GM12874 (cell line): ENCODE measurements at regions not wholly inside any gene's neighbourhood (a gene's known extent, or its start where the extent isn't known, plus 50 kb on each side); places are given as distances from the start of the nearest gene placed in this dataset.

Experiments used
- TF ChIP-seq, protein P1 (sequence below): IDR thresholded peaks from 2 replicates; pipeline ENCODE4 v1.5.1; 2011; ENCODE audit warnings: low read depth, mild to moderate bottlenecking, control low read depth, low read length, moderate library complexity; ENCODE audit not compliant: insufficient read depth

DNA sequence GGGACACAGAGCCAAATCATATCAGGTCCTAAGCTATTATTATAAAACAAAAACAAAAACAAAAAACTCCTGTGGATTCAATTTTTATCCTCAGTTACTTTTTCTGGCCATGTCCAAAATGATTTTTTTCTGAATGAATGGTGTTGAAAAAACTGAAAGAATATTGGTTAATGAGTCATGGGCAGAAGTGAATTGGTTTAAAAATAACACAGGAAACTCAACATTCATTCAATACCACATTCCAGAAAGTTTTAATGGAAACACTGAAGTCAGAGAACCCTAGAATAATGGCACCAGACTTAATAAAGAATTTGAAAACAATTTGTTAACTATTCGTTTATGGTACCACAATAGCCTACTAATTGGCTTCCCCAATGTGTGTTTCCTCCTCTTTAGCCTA is 102.4 kb upstream of the CDH9 start:
- TF ChIP-seq, protein P1, sequence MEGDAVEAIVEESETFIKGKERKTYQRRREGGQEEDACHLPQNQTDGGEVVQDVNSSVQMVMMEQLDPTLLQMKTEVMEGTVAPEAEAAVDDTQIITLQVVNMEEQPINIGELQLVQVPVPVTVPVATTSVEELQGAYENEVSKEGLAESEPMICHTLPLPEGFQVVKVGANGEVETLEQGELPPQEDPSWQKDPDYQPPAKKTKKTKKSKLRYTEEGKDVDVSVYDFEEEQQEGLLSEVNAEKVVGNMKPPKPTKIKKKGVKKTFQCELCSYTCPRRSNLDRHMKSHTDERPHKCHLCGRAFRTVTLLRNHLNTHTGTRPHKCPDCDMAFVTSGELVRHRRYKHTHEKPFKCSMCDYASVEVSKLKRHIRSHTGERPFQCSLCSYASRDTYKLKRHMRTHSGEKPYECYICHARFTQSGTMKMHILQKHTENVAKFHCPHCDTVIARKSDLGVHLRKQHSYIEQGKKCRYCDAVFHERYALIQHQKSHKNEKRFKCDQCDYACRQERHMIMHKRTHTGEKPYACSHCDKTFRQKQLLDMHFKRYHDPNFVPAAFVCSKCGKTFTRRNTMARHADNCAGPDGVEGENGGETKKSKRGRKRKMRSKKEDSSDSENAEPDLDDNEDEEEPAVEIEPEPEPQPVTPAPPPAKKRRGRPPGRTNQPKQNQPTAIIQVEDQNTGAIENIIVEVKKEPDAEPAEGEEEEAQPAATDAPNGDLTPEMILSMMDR: no peak

DNA sequence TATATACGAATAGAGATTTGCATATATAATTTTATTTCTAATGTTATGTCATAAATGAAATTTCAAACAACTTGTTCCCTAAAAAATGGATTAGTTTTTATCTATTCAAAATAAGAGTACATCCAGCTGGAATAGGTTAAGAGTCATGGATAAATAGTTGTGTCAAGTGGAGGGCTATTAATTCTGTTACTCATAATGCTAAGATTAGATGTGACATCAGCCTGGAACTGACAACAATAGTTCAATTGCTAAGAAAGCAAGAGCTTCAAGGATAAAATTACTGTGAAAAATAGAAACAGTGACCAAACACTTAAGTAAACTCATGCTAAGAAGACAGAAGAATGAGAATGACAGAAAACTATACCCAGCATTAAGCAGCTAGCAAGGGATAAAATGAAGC is 92.2 kb upstream of the CDH9 start:
- TF ChIP-seq, protein P1: no peak

DNA sequence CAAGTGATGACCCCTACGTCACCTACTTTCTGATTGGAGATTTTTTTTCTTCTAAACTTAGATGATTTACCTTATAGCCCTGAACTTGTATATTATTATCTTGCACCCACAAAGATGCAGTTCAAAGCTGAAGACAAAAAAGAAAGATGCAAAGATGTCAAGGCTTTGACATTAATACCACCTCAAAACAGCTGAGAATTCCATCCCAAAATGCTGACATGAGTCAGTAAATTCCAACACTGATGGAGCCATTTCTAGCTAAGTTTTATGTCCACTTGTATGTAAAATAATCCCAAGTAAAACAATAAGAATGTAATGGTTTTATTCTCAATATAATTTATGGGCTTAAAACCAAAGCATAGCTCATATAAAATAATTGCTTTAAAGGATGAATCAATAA is 91.5 kb upstream of the CDH9 start:
- TF ChIP-seq, protein P1: no peak

DNA sequence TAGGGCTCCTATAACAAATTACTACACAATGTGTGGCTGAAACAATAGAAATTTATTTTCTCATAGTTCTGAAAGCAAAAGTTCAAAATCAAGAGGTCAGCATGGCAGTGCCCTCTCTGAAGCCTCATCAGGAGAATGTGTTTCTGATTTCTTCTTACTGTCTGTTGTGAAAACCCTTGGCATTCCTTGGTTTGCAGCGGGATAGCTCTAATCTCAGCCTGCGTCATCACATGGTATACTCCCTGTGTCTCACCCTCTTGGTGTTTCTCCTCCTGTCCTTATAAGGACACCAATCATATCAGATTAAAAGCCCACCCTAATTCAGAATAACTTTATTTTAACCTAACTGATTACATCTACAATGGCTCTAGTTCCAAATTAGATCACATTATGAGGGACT is 87.5 kb upstream of the CDH9 start:
- TF ChIP-seq, protein P1: no peak

DNA sequence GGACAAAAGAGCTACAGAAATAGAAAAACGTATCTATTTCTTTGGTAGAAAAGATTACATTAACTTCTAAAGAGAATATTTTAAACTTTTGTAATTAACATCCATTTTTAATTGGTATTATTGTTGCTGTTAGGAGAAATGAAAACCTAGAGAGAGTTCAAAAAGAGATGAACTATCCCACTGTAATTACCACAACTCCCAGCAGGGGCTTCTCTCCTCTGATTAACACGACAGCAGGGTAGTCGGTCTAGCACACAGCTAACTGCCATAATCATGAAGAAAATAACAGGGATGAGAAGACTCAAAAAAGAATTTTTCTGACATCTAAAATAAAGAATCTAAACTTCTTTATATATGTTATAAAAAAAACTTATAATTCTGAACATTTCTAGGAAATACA is 86.2 kb upstream of the CDH9 start:
- TF ChIP-seq, protein P1: no peak

DNA sequence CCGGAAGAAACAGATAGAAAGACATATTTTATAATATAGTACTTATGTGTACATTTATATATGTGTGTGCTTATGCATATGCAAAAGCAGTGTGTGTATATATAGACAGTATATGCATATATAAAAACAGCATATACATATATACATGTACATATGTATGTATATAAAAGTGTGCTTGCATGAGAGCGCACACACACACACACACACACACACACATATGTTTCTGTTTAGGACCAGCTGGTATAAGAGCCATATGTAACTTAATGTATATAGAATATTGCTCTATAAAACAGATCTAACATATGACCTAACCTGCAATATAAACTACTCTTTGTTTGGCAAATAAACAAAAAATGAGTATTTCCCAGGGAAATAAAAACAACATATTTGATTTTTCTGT is 65.1 kb upstream of the CDH9 start:
- TF ChIP-seq, protein P1: no peak

DNA sequence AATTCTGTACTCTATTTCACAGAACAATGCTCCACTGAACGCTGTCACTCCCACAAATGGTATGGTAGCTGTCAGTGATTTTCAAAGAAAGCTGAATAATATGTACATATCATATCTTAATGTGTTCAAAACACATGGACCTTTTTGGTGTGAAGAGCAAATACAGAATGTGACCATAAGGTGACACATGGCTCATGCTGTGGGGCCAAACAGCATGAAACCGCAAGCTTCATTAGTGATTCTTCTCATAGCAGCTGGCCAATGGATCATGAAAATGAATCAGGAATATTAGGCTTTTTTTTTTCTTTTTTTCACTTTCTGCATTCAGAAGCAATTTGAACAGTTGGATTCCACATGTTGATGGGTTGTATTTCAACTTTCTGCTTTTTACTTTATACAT is 54.9 kb upstream of the CDH9 start:
- TF ChIP-seq, protein P1: no peak

DNA sequence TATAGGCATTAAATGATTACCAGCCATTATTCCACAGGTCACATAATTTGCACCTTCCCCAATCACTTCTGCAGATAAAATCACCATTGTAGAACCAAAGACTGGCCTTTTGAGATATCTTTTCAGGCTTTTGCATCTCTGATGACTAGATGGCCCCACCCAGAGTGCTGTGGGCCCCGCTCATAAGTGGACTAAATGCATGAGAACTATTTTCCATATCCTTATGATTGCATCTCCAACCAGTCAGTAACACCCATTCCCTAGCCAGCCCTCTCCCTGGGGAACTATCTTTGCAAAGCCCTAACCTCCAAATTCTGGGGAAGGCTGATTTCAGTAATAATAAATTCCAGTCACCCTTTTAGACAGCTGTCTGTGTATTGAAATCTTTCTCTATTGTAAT is 53.5 kb upstream of the CDH9 start:
- TF ChIP-seq, protein P1: no peak
